GM12801 (cell line): ENCODE measurements at regions not wholly inside any gene's neighbourhood (a gene's known extent, or its start where the extent isn't known, plus 50 kb on each side); places are given as distances from the start of the nearest gene placed in this dataset.

Experiments used
- TF ChIP-seq, protein P1 (sequence below): IDR thresholded peaks from one replicate; pipeline ENCODE4 v1.5.1; 2011; ENCODE audit warnings: control low read depth; ENCODE audit not compliant: insufficient read length; ENCODE audit errors: extremely low read depth

DNA sequence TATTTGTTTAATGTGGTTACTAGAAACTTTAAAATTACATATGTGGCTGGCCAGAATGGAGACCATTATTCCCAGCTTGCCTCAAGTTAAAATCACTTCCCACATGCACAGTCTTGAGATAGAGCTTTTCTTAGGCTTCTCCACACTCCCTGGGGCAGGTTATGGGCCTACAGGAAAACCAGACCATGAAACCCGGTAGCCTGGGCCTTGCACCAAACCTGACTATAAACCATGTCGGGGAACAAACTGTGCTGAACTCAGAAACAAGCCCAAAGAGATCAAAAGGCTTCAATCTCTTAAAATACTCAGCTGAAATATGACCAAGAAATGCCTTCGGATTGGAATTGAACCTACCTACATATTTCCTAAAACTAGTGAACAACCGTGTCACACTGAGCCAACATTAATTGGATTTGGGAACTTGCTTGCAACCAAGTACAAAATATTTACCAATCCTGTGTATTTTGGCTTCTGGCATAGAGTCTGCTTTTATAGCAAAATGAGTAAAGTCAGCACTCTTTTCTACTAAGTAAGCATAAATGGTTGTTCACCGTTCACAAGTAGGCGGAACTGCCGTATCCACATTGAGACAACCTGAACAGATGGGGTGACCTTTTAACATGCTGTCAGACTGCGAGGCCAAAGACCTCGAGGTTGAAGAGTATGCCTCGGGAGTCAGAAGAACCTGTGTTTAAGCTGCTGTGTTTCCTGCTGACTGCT lies 199.5 kb downstream of the FAM76B start:
- TF ChIP-seq, protein P1, sequence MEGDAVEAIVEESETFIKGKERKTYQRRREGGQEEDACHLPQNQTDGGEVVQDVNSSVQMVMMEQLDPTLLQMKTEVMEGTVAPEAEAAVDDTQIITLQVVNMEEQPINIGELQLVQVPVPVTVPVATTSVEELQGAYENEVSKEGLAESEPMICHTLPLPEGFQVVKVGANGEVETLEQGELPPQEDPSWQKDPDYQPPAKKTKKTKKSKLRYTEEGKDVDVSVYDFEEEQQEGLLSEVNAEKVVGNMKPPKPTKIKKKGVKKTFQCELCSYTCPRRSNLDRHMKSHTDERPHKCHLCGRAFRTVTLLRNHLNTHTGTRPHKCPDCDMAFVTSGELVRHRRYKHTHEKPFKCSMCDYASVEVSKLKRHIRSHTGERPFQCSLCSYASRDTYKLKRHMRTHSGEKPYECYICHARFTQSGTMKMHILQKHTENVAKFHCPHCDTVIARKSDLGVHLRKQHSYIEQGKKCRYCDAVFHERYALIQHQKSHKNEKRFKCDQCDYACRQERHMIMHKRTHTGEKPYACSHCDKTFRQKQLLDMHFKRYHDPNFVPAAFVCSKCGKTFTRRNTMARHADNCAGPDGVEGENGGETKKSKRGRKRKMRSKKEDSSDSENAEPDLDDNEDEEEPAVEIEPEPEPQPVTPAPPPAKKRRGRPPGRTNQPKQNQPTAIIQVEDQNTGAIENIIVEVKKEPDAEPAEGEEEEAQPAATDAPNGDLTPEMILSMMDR = no peak

DNA sequence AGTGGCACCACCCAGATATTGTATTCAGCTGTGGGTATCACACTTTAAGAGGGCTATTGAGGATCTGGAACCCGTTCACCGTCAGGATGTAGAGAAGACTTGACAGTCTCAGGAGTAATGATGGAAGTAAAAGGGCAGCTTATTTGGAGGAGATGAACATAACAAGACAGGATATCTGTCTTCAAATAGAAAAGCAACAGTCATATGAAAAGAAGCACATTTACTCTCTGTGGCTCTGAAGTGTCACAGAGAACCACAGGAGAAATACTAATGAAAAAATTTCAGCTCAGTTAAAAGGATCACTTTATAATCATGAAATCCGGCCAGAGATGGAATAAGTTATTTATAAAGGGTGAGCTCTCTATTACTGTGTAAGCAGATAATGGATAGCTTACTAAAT lies 200.8 kb downstream of the FAM76B start:
- TF ChIP-seq, protein P1 = no peak

DNA sequence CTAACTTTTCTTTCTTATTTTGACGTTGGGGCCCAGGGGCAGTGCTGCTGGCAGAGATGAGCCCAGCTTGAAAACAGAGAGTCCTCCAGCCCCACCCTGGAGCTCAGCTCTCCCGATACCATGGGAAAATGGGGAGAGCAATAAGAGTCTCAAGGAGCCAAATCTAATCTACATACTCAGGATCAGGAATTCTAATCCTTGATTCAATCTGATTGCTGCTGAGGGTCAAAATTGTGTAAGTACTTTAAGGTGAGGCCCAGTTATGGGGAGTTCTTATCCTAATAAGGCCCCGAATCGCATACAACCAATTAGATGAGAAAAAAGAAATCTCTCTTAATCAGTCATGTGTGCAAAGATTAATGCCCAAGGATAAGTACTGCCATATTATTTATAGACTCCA lies 202.9 kb downstream of the FAM76B start:
- TF ChIP-seq, protein P1 = no peak

DNA sequence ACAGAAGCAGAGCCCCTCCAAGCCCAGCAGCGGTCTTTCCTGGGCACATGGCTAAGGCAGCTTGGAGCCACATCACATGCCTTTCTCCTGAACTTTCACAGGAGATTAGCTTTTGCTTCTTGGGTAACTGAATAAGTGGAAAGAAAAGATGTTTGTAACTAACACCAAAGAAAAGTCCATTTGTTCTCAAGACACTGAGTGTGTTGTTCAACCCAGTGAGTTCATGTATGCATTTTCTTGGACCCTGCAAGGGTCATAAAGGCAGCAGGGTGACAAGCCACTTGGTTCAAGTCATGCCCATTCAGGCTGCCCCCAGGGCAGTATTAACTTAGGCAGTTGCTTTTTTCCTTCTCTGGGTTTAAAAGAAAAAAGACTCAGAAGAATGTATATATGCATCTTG lies 203.4 kb downstream of the FAM76B start:
- TF ChIP-seq, protein P1 = no peak

DNA sequence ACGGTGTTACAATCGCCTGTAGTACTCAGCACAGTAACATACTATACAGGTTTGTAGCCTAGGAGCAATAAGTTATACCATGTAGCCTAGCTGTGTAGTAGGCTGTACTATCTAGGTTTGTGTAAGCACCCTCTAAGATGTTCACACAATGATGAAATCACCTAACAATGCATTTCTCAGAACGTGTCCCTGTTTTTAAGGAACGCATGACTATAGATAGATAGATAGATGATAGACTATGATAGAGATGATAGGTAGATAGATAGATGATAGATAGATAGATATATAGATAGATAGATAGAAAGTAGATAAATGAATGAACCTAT lies 203.9 kb downstream of the FAM76B start:
- TF ChIP-seq, protein P1 = no peak

DNA sequence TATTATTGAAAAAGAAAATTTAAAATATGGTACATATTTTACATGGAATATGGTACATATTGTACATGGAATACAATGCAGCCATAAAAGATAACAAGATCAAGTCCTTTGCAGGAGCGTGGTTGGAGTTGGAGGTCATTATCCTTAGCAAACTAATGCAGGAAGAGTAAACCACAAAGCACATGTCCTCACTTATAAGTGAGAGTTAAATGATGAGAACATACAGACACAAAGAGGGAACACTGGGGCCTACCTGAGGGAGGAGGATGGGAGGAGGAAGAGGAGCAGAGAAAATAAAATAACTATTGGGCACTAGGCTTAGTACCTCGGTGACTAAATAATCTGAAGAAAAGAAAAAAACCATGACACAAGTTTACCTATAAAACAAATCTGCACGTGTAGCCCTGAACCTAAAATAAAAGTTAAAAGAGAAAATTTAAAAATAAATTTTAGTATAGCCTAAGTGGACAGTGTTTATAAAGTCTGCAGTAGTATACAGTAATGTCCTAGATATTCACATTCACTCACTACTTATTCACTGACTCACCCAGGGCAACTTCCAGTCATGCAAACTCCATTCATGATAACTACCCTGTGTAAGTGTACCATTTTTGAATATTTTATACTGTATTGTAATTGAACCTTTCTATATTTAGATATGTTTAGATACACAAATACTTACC lies 204.4 kb downstream of the FAM76B start:
- TF ChIP-seq, protein P1 = no peak

DNA sequence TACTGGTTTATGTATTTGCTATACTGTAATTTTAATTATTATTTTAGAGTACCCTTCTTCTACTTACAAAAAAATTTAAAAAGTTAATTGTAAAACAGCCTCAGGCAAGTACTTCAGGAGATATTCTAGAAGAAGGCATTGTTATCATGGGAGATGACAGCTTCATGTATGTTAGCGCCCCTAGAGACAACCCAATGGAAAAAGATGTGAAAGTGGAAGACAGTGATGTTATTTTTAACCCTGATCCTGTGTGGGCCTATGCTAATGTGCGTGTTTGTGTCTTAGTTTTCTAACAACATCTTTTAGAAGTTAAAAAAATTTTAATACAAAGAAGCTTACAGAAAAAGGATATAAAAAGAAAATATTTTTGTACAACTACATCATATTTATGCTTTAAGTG lies 205.0 kb downstream of the FAM76B start:
- TF ChIP-seq, protein P1 = no peak
